GM23248 (cell line): ENCODE measurements at regions not wholly inside any gene's neighbourhood (a gene's known extent, or its start where the extent isn't known, plus 50 kb on each side); places are given as distances from the start of the nearest gene placed in this dataset.

Experiments used
- EZH2 ChIP-seq: fragments of 200-600 bp; sonication (generic); IDR thresholded peaks from 2 replicates; pipeline ENCODE4 v1.6.1; 2018; ENCODE audit warnings: antibody characterized with exemption, mild to moderate bottlenecking; ENCODE audit not compliant: insufficient read depth, poor library complexity, severe bottlenecking
- EZH2phosphoT487 ChIP-seq: fragments of 200-600 bp; sonication (generic); IDR thresholded peaks from 2 replicates; pipeline ENCODE4 v1.6.1; 2018; ENCODE audit warnings: antibody characterized with exemption, moderate library complexity, mild to moderate bottlenecking, low read depth; ENCODE audit not compliant: insufficient read depth

DNA sequence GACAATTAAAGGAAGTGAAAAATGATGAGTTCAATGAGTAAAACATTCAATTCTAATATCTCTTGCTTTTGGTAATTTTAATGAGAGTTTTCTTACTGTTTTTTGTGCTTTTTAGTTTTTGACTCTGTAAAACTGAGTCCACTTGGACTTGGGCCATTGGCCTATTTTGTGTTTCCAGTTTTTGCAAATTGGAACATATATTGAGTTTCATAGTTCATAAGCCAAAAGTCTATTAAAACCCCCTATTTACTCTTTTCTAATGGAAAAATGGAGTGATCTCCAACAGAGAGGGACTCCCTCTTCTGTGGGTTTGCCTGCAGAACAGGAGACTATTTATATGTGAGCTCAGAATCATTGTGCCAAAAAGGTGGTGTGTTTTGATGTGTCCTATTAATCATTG, 219.7 kb upstream of the SPRY2 start:
- no peak for TF ChIP-seq EZH2
- TF ChIP-seq EZH2phosphoT487: no peak
